Tibial nerve (tissue), 4 donors: ENCODE measurements at regions not wholly inside any gene's neighbourhood (a gene's known extent, or its start where the extent isn't known, plus 50 kb on each side); places are given as distances from the start of the nearest gene placed in this dataset.

Experiments used
- DNase-seq, 2 donors: peaks; one replicate each; pipeline ENCODE4 v3.0.0-alpha.2; 2019; ENCODE audit warnings: low spot score in 2 of 2
- H3K27ac ChIP-seq, 4 donors: fragments of 200-600 bp; sonication (generic) in 3 of 4; one replicate each; pipeline ENCODE4 v1.5.1; 2017 to 2019; ENCODE audit warnings: mild to moderate bottlenecking in 1 of 4
- H3K27me3 ChIP-seq, 2 donors: fragments of 200-600 bp; sonication (generic) in 1 of 2; one replicate each; pipeline versions ENCODE4 v1.5.1 to v1.6.0; 2017 to 2019
- H3K36me3 ChIP-seq, 3 donors: fragments of 200-600 bp; sonication (generic); one replicate each; pipeline ENCODE4 v1.5.1; 2018 to 2019
- H3K4me1 ChIP-seq, 4 donors: fragments of 200-600 bp; sonication (generic) in 3 of 4; one replicate each; pipeline ENCODE4 v1.5.1; 2017 to 2019
- H3K4me3 ChIP-seq, 4 donors: fragments of 200-600 bp; sonication (generic) in 3 of 4; one replicate each; pipeline ENCODE4 v1.5.1; 2017 to 2019; ENCODE audit warnings: mild to moderate bottlenecking in 1 of 4, moderate library complexity in 1 of 4
- H3K9me3 ChIP-seq, 4 donors: fragments of 200-600 bp; sonication (generic) in 3 of 4; one replicate each; pipeline ENCODE4 v1.5.1; 2017 to 2019
- EP300 ChIP-seq, 2 donors: sonication (generic); formaldehyde crosslinking; IDR thresholded peaks; one replicate each; pipeline ENCODE4 v1.6.1; 2017; ENCODE audit warnings: antibody characterized with exemption in 2 of 2, mild to moderate bottlenecking in 1 of 2
- POLR2A ChIP-seq, 2 donors: fragments of 450-650 bp; IDR thresholded peaks; one replicate each; pipeline ENCODE4 v1.6.1; 2017; ENCODE audit warnings: antibody characterized with exemption in 2 of 2, mild to moderate bottlenecking in 2 of 2, moderate library complexity in 2 of 2
- WGBS, 2 donors: methylation state at CpG; one replicate each; pipeline ENCODE4 v1.1.5; 2018; 5-methylcytosine and 5-hydroxymethylcytosine counted together
- TF ChIP-seq, protein P1 (sequence below), 5 experiments: fragments of 200-600 bp in 3 of 5; fragments of 450-650 bp in 2 of 5; sonication (generic) in 3 of 5; IDR thresholded peaks; one replicate each; pipeline ENCODE4 v1.5.1; 2016 to 2019; ENCODE audit warnings: antibody characterized with exemption in 5 of 5, mild to moderate bottlenecking in 3 of 5, moderate library complexity in 2 of 5

DNA sequence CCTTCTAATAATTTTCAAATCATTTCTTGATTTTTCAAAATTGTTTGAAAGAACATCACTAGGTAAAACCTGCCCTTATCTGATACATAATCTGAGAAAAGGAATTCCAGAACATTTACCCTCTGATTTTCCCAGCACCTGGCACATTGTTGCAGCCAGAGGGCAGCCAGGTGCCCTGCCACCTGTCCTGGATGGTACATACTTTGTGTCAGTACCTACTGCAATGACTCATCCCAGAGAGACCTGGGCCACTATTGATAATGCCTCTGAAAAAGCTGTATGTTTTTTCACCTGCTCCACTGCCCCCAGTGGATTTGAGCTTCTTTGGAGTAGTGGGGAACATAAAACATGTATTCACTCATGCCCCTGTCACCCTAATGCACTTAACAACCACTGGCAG is 648.9 kb upstream of the GBE1 start:
- no peaks in the 10 kb centered on the region for H3K36me3 ChIP-seq
- TF ChIP-seq EP300 (IDR thresholded peaks at IDR 0.05) (no peak), POLR2A (IDR thresholded peaks at IDR 0.05) (no peak)
- TF ChIP-seq, protein P1, sequence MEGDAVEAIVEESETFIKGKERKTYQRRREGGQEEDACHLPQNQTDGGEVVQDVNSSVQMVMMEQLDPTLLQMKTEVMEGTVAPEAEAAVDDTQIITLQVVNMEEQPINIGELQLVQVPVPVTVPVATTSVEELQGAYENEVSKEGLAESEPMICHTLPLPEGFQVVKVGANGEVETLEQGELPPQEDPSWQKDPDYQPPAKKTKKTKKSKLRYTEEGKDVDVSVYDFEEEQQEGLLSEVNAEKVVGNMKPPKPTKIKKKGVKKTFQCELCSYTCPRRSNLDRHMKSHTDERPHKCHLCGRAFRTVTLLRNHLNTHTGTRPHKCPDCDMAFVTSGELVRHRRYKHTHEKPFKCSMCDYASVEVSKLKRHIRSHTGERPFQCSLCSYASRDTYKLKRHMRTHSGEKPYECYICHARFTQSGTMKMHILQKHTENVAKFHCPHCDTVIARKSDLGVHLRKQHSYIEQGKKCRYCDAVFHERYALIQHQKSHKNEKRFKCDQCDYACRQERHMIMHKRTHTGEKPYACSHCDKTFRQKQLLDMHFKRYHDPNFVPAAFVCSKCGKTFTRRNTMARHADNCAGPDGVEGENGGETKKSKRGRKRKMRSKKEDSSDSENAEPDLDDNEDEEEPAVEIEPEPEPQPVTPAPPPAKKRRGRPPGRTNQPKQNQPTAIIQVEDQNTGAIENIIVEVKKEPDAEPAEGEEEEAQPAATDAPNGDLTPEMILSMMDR (IDR thresholded peaks at IDR 0.05): no peak
- H3K27me3 ChIP-seq: no peaks in the 10 kb centered on the region
- H3K9me3 ChIP-seq: no peaks in the 10 kb centered on the region
- H3K27ac ChIP-seq: no peak overlapping the region
- no peak overlapping the region for H3K4me3 ChIP-seq
- DNase-seq: no peak
- no peaks in the 10 kb centered on the region for H3K4me1 ChIP-seq

DNA sequence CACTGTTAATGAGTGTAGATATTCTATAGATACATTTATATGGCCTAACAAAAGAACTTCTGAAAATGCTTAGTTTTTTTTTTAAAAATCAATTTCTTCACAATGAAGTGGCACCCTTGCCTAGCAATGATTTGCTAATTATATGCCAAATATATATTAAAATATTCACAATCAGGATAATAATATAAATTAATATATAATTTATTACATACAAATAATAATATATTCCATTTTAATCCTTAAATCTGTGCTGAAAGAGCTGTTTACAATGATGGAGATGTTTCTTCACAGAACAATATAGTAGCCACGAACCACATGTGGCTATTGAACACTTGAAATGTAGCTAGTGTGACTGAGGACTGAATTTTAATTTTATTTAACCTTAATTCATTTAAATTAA is 648.4 kb upstream of the GBE1 start:
- DNase-seq: no peak
- no peaks in the 10 kb centered on the region for H3K4me1 ChIP-seq
- 83 to 88% methylated on average over 1 of the region's 1 CpG for WGBS, 2 donors

DNA sequence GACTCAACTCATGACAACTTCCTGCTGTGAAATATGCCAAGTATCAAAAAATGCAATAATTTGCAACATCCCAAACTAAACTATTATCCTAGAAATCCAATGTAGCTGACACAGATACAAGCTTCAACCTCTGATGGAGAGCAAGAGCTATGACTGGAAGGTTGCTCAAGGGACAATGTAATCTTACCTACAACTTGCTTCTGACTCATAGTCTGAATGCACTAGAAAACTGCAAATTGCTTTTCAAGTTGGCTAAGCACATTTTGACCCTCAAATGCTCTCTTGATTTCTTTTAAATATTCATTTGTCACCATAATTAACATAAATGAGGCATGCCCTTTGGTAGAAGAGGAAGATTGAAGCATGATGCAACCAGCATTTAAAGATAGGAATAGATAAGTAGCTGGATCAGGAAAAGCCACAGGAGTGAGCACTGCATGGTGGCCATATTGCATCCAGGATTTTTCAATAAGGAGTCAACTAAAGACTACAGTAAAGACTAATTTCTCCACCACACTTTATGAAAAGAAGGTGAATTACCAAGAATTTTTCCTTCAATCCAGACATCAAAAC is 630.8 kb upstream of the GBE1 start:
- no peak overlapping the region for H3K27ac ChIP-seq
- no peaks in the 10 kb centered on the region for H3K4me1 ChIP-seq
- no peak for DNase-seq
- H3K36me3 ChIP-seq: no peaks in the 10 kb centered on the region
- no peak overlapping the region for H3K4me3 ChIP-seq
- no peaks in the 10 kb centered on the region for H3K9me3 ChIP-seq
- no peak for TF ChIP-seq POLR2A (IDR thresholded peaks at IDR 0.05)
- TF ChIP-seq, protein P1 (IDR thresholded peaks at IDR 0.05): no peak
- no peak for TF ChIP-seq EP300 (IDR thresholded peaks at IDR 0.05)
- H3K27me3 ChIP-seq: no peaks in the 10 kb centered on the region

More for the DNA sequence above, 648.4 kb upstream of the GBE1 start:
- H3K27ac ChIP-seq: no peak overlapping the region
- no peaks in the 10 kb centered on the region for H3K27me3 ChIP-seq
- H3K4me3 ChIP-seq: no peak overlapping the region
- H3K36me3 ChIP-seq: no peaks in the 10 kb centered on the region
- no peaks in the 10 kb centered on the region for H3K9me3 ChIP-seq
- TF ChIP-seq POLR2A (IDR thresholded peaks at IDR 0.05) (no peak), EP300 (IDR thresholded peaks at IDR 0.05) (no peak)
- TF ChIP-seq, protein P1 (IDR thresholded peaks at IDR 0.05): no peak

- no peak for DNase-seq
- TF ChIP-seq, protein P1 (IDR thresholded peaks at IDR 0.05): no peak
- TF ChIP-seq POLR2A (IDR thresholded peaks at IDR 0.05) (no peak), EP300 (IDR thresholded peaks at IDR 0.05) (no peak)
- Histone ChIP-seq H3K4me3 (no peak overlapping the region), H3K9me3 (no peaks in the 10 kb centered on the region), H3K27me3 (no peaks in the 10 kb centered on the region), H3K36me3 (no peaks in the 10 kb centered on the region), H3K27ac (no peak overlapping the region), H3K4me1 (no peaks in the 10 kb centered on the region)
- WGBS, 2 donors: 84 to 87% methylated on average over 4 of the region's 4 CpGs
Observed at GRCh38 chr3:82390868-82391267, 629.4 kb upstream of the GBE1 start.

- H3K27me3 ChIP-seq: no peaks in the 10 kb centered on the region
- H3K36me3 ChIP-seq: no peaks in the 10 kb centered on the region
- no peak overlapping the region for H3K4me3 ChIP-seq
- 48 to 61% methylated on average over 2 of the region's 2 CpGs for WGBS, 2 donors
- TF ChIP-seq POLR2A (IDR thresholded peaks at IDR 0.05) (no peak), EP300 (IDR thresholded peaks at IDR 0.05) (no peak)
- TF ChIP-seq, protein P1 (IDR thresholded peaks at IDR 0.05): no peak
- no peaks in the 10 kb centered on the region for H3K4me1 ChIP-seq
- no peak for DNase-seq
- no peak overlapping the region for H3K27ac ChIP-seq
- H3K9me3 ChIP-seq: no peaks in the 10 kb centered on the region
Observed at GRCh38 chr3:82386647-82387046, 625.2 kb upstream of the GBE1 start.
